Mucosa of descending colon (tissue), 3 donors: ENCODE measurements at regions not wholly inside any gene's neighbourhood (a gene's known extent, or its start where the extent isn't known, plus 50 kb on each side); places are given as distances from the start of the nearest gene placed in this dataset.

Experiments used
- ATAC-seq: fragments of 200-7000 bp; cut with Tn5 transposase; one replicate; pipeline ENCODE4 v1.9.1; 2020; ENCODE audit warnings: mild to moderate bottlenecking, moderate library complexity
- DNase-seq, 3 donors: peaks; one replicate each; pipeline ENCODE4 v3.0.0-alpha.2; 2020
- H3K36me3 ChIP-seq: fragments of 200-600 bp; one replicate; pipeline ENCODE4 v1.8.0; 2021; ENCODE audit warnings: low read depth, mild to moderate bottlenecking
- H3K4me1 ChIP-seq: fragments of 200-600 bp; one replicate; pipeline ENCODE4 v1.8.0; 2021; ENCODE audit warnings: low read depth, mild to moderate bottlenecking
- H3K4me3 ChIP-seq: fragments of 200-600 bp; one replicate; pipeline ENCODE4 v1.8.0; 2021; ENCODE audit warnings: mild to moderate bottlenecking
- H3K9me3 ChIP-seq: fragments of 200-600 bp; one replicate; pipeline ENCODE4 v1.8.0; 2021; ENCODE audit warnings: mild to moderate bottlenecking
- CTCF ChIP-seq: fragments of 200-600 bp; IDR thresholded peaks from one replicate; pipeline ENCODE4 v1.8.0; 2022; ENCODE audit warnings: antibody characterized with exemption, mild to moderate bottlenecking
- intact Hi-C, 2 donors: fragments of 100-400 bp; cut with DNase I in 1 of 2; cut with micrococcal nuclease in 1 of 2; formaldehyde crosslinking; loops; one replicate each; pipeline versions ENCODE4 v1.11.0 to v1.11.1; 2022; cut with DNase I, micrococcal nuclease
- donor health status: DM: no; HTN: no; CAD: no; lungs with moderate emphysema.
- donor health status: DM: no; HTN: no; CAD: no.
- donor health status: DM: no; HTN: yes; CAD: no.

- Histone ChIP-seq H3K4me1 (no peaks in the 10 kb centered on the region), H3K4me3 (no peak overlapping the region), H3K36me3 (no peaks in the 10 kb centered on the region), H3K9me3 (no peaks in the 10 kb centered on the region)
- no peak for TF ChIP-seq CTCF
- DNase-seq = peak; percentile 65 to 75 (median 65)
- peak; percentile 99 for ATAC-seq
- intact Hi-C loops = no loop called here
Measured at GRCh38 chr9:2299156-2299842, 284.2 kb downstream of the SMARCA2 start.

- Histone ChIP-seq H3K9me3 (no peaks in the 10 kb centered on the region), H3K4me1 (no peaks in the 10 kb centered on the region), H3K36me3 (no peaks in the 10 kb centered on the region), H3K4me3 (no peak overlapping the region)
- no peak for DNase-seq
- TF ChIP-seq CTCF = no peak
- intact Hi-C loops = no loop called here
- no peak for ATAC-seq
Measured at GRCh38 chr9:2299843-2300205, 284.7 kb downstream of the SMARCA2 start.

- Histone ChIP-seq H3K4me1 (no peaks in the 10 kb centered on the region), H3K36me3 (no peaks in the 10 kb centered on the region), H3K9me3 (no peaks in the 10 kb centered on the region), H3K4me3 (no peak overlapping the region)
- no peak for ATAC-seq
- intact Hi-C loops = no loop called here
- no peak for TF ChIP-seq CTCF
- DNase-seq = no peak
Measured at GRCh38 chr9:2300325-2300724, 285.2 kb downstream of the SMARCA2 start.

GRCh38 chr9:2302606-2303005 is 287.5 kb downstream of the SMARCA2 start:
- DNase-seq (no peak), ATAC-seq (no peak)
- Histone ChIP-seq H3K9me3 (no peaks in the 10 kb centered on the region), H3K36me3 (no peaks in the 10 kb centered on the region), H3K4me1 (no peaks in the 10 kb centered on the region), H3K4me3 (no peak overlapping the region)
- intact Hi-C loops = no loop called here
- no peak for TF ChIP-seq CTCF

GRCh38 chr9:2303056-2303455 is 287.9 kb downstream of the SMARCA2 start:
- H3K4me1 ChIP-seq = no peaks in the 10 kb centered on the region
- no peaks in the 10 kb centered on the region for H3K9me3 ChIP-seq
- H3K36me3 ChIP-seq = no peaks in the 10 kb centered on the region
- intact Hi-C loops = no loop called here
- TF ChIP-seq CTCF = no peak
- no peak overlapping the region for H3K4me3 ChIP-seq
- ATAC-seq (no peak), DNase-seq (no peak)

GRCh38 chr9:2307480-2307879 is 292.3 kb downstream of the SMARCA2 start:
- Histone ChIP-seq H3K4me1 (no peaks in the 10 kb centered on the region), H3K9me3 (peaks cover 12% of the 10 kb centered on the region), H3K36me3 (no peaks in the 10 kb centered on the region), H3K4me3 (no peak overlapping the region)
- ATAC-seq = no peak
- intact Hi-C loops = no loop called here
- no peak for TF ChIP-seq CTCF
- DNase-seq = no peak
